Stimulated activated CD8-positive, alpha-beta memory T cell treated with anti-CD3 and anti-CD28 coated beads, Interleukin-7, amount 100 ng/mL, for 48 hours (primary cell): ENCODE measurements at regions not wholly inside any gene's neighbourhood (a gene's known extent, or its start where the extent isn't known, plus 50 kb on each side); places are given as distances from the start of the nearest gene placed in this dataset.

Source experiments
- DNase-seq, 2 donors: peaks; one replicate each; pipeline ENCODE4 v3.0.0-alpha.2; 2020; ENCODE audit warnings: low read depth in 1 of 2; ENCODE audit errors: extremely low read depth in 1 of 2

GRCh38 chr5:4212981-4213819, 617.6 kb downstream of the IRX1 start:
- DNase-seq: no peak

GRCh38 chr5:4215143-4215542, 619.5 kb downstream of the IRX1 start:
- no peak for DNase-seq

- DNase-seq: no peak
Measured at GRCh38 chr5:4216142-4216541, 620.5 kb downstream of the IRX1 start.

GRCh38 chr5:4220016-4220415, 624.4 kb downstream of the IRX1 start:
- DNase-seq: no peak

- no peak for DNase-seq
Measured at GRCh38 chr5:4221048-4221447, 625.4 kb downstream of the IRX1 start.

- DNase-seq: no peak
Measured at GRCh38 chr5:4222147-4222546, 626.5 kb downstream of the IRX1 start.

GRCh38 chr5:4222821-4223220, 627.2 kb downstream of the IRX1 start:
- DNase-seq: no peak

GRCh38 chr5:4225741-4226140, 630.1 kb downstream of the IRX1 start:
- DNase-seq: no peak

GRCh38 chr5:4226565-4226964, 630.9 kb downstream of the IRX1 start:
- no peak for DNase-seq

- DNase-seq: no peak
Measured at GRCh38 chr5:4228708-4229107, 633.1 kb downstream of the IRX1 start.

GRCh38 chr5:4229414-4230292, 634.0 kb downstream of the IRX1 start:
- DNase-seq: no peak

GRCh38 chr5:4230471-4230785, 634.8 kb downstream of the IRX1 start:
- no peak for DNase-seq

- DNase-seq: no peak
Measured at GRCh38 chr5:4230786-4231641, 635.4 kb downstream of the IRX1 start.

GRCh38 chr5:4232084-4232483, 636.5 kb downstream of the IRX1 start:
- no peak for DNase-seq

GRCh38 chr5:4233671-4234070, 638.0 kb downstream of the IRX1 start:
- DNase-seq: no peak

GRCh38 chr5:4243479-4244264, 648.0 kb downstream of the IRX1 start:
- no peak for DNase-seq

GRCh38 chr5:4244306-4244705, 648.7 kb downstream of the IRX1 start:
- DNase-seq: no peak

GRCh38 chr5:4245076-4245475, 649.4 kb downstream of the IRX1 start:
- DNase-seq: no peak

GRCh38 chr5:4245511-4245910, 649.9 kb downstream of the IRX1 start:
- no peak for DNase-seq

- no peak for DNase-seq
Measured at GRCh38 chr5:4246447-4246846, 650.8 kb downstream of the IRX1 start.
